Hepatocyte (in vitro differentiated cells): ENCODE measurements at regions not wholly inside any gene's neighbourhood (a gene's known extent, or its start where the extent isn't known, plus 50 kb on each side); places are given as distances from the start of the nearest gene placed in this dataset.

ENCODE experiments used
- EZH2 ChIP-seq: fragments of 200-600 bp; sonication (generic); IDR thresholded peaks from 2 replicates; pipeline ENCODE4 v1.6.1; 2016; ENCODE audit warnings: antibody characterized with exemption, mild to moderate bottlenecking, borderline replicate concordance
- TF ChIP-seq, protein P1 (sequence below): fragments of 200-600 bp; sonication (generic); IDR thresholded peaks from 2 replicates; pipeline ENCODE4 v1.5.1; 2016; ENCODE audit warnings: antibody characterized with exemption, mild to moderate bottlenecking; ENCODE audit not compliant: poor library complexity

DNA sequence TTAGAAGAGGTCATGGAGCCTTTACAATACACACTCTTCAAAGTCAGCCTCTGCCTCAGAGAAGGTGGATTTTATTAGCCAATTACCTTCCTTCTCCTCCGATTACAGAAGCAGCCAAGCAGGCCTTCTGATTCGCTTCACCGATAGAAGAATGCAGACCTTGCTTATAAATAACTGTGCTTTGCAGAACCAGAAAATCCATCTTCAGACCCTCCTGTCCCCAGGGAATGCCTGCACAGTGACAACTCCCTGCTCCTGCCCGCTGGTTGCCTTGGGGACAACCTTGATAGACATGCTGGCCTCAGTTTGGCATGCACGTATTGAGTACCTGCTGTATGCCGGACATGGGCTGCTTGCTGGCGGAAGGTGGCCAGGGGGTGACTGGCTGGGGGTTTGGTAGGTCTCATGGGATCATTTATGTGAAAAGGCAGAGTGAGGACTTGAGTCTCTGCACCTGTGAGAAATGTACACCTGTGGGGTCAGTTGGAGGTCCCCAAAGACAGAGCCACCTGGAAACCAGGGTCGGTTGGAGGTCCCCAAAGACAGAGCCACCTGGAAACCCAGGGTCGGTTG lies 1238.7 kb downstream of the BRD1 start:
- TF ChIP-seq, protein P1, sequence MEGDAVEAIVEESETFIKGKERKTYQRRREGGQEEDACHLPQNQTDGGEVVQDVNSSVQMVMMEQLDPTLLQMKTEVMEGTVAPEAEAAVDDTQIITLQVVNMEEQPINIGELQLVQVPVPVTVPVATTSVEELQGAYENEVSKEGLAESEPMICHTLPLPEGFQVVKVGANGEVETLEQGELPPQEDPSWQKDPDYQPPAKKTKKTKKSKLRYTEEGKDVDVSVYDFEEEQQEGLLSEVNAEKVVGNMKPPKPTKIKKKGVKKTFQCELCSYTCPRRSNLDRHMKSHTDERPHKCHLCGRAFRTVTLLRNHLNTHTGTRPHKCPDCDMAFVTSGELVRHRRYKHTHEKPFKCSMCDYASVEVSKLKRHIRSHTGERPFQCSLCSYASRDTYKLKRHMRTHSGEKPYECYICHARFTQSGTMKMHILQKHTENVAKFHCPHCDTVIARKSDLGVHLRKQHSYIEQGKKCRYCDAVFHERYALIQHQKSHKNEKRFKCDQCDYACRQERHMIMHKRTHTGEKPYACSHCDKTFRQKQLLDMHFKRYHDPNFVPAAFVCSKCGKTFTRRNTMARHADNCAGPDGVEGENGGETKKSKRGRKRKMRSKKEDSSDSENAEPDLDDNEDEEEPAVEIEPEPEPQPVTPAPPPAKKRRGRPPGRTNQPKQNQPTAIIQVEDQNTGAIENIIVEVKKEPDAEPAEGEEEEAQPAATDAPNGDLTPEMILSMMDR, result no peak
- TF ChIP-seq EZH2, result no peak
